DMS79 treated with DMSO at 0.1 percent for 48 hours (cell line): ENCODE measurements at regions not wholly inside any gene's neighbourhood (a gene's known extent, or its start where the extent isn't known, plus 50 kb on each side); places are given as distances from the start of the nearest gene placed in this dataset.

Source experiments
- DNase-seq: peaks from one replicate; lab custom pipeline; 2025; lab: John Stamatoyannopoulos, UW

DNA sequence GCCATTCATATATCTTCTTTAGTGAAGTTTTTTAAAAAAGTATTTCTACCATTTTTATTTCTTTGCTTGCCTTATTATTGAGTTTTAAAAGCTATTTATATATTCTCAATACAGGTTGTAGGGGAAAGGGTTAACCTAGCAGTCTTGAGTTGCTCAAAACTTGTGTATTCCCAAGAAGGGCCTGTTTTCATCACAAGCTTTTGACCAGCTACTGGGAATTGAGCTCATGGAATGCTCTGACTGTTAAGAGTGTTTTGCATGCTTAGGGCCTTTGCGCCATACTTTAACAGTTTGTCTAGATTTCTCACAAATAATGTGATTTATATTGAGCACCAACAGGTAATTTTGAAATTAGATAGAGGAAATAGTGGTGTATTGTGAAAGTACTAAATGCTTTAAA is 72.0 kb upstream of the CALCR start:
- no peak for DNase-seq

DNA sequence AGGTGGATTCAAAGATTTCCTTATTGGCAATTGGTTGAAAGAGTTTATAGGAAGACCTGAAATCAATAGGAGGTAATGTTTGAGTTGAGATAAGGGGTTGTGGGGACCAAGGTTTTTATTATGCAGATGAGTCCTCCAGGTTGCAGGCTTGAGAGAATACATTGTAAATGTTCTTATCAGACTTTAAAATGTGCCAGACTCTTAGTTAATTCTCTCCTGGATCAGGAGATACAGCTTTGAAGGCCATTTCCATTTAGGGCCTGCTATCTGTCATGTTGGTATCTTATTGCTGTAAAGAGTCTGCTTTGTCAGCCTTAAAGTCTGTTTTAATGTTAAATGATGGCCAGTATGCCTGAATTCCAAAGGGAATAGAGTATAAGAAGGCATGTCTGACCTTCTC is 61.8 kb upstream of the CALCR start:
- DNase-seq, result no peak

DNA sequence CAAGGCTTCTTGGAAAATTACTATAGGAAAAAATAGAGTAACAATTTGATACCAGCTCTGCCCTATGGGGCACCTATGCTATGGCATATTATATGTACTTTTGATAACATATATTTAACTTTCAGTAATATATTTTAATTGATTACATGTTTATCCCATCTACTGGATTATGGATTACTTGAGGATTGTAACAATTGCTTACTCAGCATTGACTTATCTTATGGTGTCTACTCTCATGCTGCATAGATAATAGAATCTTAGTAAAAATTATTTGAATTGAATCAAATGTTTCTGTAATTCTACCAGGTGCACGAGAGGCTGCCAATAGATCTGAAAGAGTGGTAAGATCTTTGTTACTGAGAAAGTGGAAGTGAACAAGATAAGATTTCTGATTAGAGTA is 57.8 kb upstream of the CALCR start:
- DNase-seq, result no peak

DNA sequence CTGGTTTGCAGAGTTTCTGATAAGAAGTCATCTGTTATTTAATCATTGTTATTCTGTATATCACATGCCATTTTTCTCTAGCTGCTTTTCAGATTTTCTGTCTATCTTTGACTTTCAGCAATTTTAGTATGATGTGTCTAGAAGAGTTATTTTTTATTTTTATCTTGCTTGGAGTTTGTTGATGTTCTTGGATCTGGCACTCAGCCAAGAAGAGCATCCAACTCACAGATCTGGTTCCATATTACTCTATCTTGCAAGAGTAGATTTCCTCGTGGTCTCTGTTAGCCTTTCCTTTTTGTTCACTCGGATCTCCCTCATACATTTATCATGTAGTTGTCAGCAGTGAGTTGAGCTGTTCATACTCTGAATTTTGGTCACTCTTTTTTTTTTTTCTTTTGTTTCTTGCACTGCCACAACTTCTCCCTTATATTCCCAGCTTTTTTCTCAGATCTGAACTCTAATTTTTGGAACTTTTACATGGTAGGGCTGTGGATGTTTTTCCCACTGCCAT is 54.8 kb upstream of the CALCR start:
- no peak for DNase-seq

DNA sequence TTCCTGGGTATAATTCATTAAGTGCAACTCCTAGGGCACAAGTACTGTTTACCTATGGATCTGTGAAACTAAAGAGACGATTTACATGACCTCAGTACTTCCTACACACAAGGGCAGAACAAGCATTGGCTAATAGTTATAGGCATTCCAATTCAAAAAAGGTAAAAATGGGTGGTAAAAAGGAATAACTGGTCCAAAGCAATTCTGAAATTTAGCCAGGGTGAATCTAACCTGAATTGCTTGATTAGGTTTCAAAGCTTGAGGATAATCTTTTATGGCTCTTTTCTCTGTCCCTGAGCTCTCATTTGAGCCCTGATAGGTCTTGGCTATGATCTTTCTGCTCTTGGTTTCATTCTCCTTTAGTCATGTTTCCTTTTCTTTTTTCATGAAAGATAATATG is 52.3 kb upstream of the CALCR start:
- DNase-seq, result no peak
